NCI-H345 treated with DMSO at 0.1 percent for 48 hours (cell line): ENCODE measurements at regions not wholly inside any gene's neighbourhood (a gene's known extent, or its start where the extent isn't known, plus 50 kb on each side); places are given as distances from the start of the nearest gene placed in this dataset.

ENCODE experiments used
- DNase-seq: peaks from one replicate; lab custom pipeline; 2025; ENCODE audit not compliant: unreplicated experiment; lab: John Stamatoyannopoulos, UW

- no peak for DNase-seq
Observed at GRCh38 chr2:24439971-24440340, 51.1 kb upstream of the NCOA1 start.

- DNase-seq, result no peak
Observed at GRCh38 chr2:24439280-24439970, 51.6 kb upstream of the NCOA1 start.

DNA sequence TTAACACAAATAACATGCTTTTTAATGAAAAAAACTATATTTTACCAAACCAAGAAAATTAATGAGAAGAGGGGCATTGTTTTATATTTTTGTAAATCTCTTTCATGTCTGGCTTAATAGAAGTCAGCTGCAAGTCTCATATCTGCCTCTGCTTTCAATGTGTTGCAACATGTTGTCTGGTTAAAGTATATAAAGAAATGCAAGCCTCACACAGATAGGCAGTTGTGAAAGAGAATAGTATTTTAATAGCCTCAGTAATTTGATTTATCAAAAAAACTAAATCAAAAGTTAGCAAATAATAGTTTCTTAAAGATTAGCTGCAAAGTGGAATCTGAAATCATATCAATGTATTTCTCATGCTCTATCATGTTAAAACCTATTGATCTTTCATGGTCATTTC is 52.9 kb upstream of the NCOA1 start:
- no peak for DNase-seq

- DNase-seq, result peak; percentile 22
Observed at GRCh38 chr2:24435391-24436316, 55.4 kb upstream of the NCOA1 start.

GRCh38 chr2:24434541-24434940 is 56.5 kb upstream of the NCOA1 start:
- no peak for DNase-seq

- DNase-seq, result no peak
Observed at GRCh38 chr2:24432735-24433134, 58.3 kb upstream of the NCOA1 start.

DNA sequence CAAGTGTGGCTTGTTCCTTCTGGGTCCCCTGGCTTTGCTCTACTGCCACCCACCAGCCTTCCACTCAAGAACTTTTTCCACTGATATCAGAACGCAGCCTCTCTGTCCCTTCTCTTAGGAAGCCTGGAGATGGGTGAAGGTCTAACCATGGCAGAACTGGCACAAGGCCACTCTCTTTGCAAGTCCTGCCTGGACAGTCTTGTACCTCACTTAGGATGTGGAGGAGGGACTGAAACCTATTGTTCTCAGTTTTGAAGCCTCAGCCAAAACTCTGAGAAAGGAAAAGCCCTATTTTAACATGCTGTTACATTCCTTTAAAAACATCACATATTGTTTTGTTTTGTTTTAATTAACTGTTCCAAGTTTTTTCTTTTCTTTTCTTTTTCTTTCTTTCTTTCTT is 58.9 kb upstream of the NCOA1 start:
- DNase-seq, result no peak

- no peak for DNase-seq
Observed at GRCh38 chr2:24429197-24430074, 61.6 kb upstream of the NCOA1 start.

DNA sequence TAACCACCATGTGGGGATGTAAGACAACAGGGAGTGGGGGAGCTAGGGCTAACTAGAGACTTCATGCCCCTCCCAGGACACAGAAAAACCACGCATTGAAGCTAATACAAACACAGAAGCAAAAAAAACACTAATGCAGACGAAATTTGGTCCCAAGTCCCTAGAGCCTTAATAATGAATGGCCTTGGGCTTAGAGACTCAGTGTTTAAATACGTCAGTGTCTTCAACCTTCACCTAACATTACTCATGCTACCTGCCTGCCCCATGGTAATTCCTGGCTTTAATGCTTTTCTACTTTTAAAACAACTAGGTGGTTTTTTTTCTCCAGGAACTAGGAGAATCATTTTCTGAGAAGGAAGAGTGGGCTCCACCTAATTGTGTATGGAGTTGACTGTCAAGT is 64.1 kb upstream of the ITSN2 start:
- DNase-seq, result no peak

GRCh38 chr2:24423095-24423494 is 62.8 kb upstream of the ITSN2 start:
- DNase-seq, result no peak

DNA sequence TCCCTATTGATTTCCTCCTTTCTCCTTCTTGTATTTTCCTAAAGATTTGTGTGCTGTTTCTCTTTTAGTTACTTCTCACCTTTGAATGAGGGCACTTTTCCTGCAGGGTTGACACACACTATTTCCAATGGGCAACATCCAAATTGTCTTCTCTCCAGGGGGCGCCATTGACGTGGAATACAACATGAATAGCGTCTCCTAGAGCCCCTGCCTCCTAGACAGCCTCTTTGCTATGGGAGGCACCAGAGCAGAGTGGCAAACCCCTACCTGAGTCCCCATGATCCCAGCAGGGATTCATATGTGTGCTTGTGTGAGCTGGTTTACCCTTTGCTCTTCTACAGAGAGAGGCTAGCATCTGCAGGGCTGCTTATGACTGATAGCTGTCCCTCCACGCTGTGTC is 61.3 kb upstream of the ITSN2 start:
- DNase-seq, result peak; percentile 16

DNA sequence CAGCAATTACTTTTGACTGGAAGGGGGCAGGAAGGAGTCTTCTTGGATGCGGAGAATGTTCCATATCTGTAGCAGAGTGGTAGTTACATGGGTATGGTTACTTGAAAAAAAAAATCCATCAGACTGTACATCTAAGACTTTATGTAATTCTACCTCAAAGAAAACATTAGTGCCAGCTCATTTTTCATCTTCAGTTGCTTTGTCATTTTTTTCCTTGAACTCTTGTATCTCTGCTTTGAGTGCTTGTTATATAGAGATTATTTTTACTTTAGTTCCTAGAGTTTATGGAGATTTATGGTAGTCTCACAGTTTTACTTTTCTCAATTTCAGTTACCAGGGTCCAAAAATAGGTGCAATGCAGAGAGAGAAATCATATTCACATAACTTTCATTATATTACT is 60.0 kb upstream of the ITSN2 start:
- DNase-seq, result no peak

- no peak for DNase-seq
Observed at GRCh38 chr2:24418166-24418841, 58.0 kb upstream of the ITSN2 start.

DNA sequence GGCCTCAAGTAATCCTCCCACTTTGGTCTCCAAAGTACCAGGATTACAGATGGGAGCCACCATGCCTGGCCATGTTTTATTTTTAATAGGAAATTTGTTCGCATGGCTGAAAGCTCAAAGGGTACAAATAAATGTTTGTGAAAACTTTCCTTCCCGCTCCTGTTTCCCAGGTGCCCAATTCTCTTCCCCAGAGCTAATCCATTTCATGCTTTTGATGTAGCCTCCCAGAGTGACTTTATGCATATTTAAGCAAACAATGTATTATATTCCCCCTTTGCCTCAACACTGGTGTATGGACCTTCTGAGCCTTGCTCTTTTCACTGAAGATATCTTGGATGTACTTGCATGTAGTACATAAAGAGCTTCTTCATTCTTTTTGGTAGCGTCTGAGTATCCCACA is 52.5 kb upstream of the ITSN2 start:
- no peak for DNase-seq

DNA sequence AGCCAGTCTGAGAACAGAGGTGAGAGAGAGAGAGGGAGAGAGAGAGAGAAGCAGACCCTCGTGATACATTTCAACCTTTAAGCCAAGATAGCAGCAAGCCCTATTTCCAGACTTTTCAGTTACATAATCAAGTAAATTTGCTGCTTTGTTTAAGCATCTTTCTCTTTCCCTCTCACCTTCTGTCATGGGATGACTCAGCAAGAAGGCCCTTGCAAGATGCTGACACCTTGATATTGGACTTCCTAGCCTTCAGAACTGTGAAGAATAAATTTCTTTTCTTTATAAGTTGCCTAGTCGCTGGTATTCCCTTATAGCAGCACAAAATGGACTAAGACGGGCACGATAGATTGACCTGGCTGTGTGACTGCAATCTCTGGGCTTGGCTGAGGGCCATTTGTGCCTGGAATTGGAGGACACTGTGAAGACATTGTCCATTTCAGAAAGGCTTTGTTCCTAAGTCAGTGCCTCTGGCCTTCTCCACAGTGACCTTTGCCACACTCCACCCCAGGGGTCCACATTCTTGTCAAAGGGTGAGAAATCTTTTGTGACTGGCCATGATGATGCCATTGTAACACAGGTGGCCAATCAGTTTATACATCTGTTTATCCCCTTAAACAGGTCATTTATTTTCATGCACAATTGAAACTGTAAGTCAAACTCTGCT is 51.3 kb upstream of the ITSN2 start:
- DNase-seq, result no peak

- no peak for DNase-seq
Observed at GRCh38 chr2:24410976-24411375, 50.6 kb upstream of the ITSN2 start.

GRCh38 chr2:24409700-24410556 is 49.6 kb upstream of the ITSN2 start:
- peak; percentile 92 for DNase-seq
